ENCODE measurements at regions not wholly inside any gene's neighbourhood (a gene's known extent, or its start where the extent isn't known, plus 50 kb on each side); places are given as distances from the start of the nearest gene placed in this dataset.

DNA sequence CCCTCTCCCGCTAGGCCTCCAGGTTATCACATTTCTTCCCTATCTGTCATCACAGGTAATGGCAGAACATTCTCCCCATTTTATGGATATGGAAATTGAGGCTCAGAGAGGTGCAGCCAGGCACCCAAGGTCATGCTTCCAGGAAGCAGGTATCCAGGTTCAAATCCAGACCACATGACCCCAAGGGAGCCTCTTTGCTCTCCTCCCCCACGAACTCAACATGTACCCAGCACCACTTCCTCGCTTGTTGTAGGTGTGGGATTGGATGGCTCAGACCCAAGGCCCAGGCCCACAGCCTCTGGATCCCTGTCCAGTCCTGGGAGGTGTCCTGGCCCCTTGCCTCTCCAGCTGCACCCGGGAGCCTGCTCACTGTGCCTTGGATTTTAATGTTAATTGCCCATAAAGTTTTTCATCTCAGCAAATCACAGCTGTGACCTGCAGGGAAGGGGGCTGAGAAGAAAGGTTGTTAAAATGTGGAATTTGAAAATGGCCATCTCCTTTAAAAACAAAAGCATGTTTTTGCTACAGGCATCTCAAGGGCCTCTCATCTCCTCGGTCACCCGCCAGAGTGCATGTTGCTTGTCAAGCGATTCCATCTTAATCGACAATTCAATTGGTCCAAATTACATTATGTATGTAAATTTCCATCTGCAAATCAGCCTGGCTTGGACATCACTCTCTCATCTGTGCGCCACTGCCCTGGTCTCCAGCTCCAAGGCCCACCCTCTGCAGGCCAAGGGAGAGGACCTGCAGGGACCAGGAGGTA, 205.4 kb upstream of the ZMIZ1 start:
- H3K9me3 Mint-ChIP-seq (ENCODE audit: unreplicated experiment), result peaks cover 2% of the 10 kb centered on the region
- DNase-seq, result no peak
- TF ChIP-seq, protein P1, sequence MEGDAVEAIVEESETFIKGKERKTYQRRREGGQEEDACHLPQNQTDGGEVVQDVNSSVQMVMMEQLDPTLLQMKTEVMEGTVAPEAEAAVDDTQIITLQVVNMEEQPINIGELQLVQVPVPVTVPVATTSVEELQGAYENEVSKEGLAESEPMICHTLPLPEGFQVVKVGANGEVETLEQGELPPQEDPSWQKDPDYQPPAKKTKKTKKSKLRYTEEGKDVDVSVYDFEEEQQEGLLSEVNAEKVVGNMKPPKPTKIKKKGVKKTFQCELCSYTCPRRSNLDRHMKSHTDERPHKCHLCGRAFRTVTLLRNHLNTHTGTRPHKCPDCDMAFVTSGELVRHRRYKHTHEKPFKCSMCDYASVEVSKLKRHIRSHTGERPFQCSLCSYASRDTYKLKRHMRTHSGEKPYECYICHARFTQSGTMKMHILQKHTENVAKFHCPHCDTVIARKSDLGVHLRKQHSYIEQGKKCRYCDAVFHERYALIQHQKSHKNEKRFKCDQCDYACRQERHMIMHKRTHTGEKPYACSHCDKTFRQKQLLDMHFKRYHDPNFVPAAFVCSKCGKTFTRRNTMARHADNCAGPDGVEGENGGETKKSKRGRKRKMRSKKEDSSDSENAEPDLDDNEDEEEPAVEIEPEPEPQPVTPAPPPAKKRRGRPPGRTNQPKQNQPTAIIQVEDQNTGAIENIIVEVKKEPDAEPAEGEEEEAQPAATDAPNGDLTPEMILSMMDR (IDR thresholded peaks at IDR 0.05; ENCODE audit: partially characterized antibody, unreplicated experiment), result no peak
- H3K27me3 Mint-ChIP-seq (ENCODE audit: unreplicated experiment), result peaks cover 2% of the 10 kb centered on the region
- H3K4me3 Mint-ChIP-seq (ENCODE audit: unreplicated experiment), result no peak overlapping the region
- no peak overlapping the region for H3K27ac Mint-ChIP-seq (ENCODE audit: unreplicated experiment)
- no peaks in the 10 kb centered on the region for H3K36me3 Mint-ChIP-seq (ENCODE audit: unreplicated experiment)
- peaks cover 5% of the 10 kb centered on the region for H3K4me1 Mint-ChIP-seq (ENCODE audit: low read depth, unreplicated experiment)

DNA sequence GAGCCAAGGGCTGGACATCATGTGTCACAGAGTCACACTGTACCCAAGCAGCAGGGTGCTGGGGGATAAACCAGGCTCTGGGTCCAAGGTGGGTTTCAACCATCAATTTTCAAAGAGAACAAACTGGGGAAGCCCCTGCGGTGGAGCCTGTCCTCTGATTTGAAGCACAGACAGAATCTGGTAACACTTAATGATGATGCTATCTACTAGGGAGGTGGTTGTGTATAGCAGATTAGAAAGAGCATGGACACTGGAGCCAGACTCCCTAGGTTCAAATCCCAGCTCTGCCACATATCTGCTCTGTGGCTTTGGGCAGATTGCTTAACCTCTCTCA, 204.9 kb upstream of the ZMIZ1 start:
- DNase-seq, result no peak
- TF ChIP-seq, protein P1 (IDR thresholded peaks at IDR 0.05; ENCODE audit: partially characterized antibody, unreplicated experiment), result no peak
- H3K9me3 Mint-ChIP-seq (ENCODE audit: unreplicated experiment), result peaks cover 2% of the 10 kb centered on the region
- no peak overlapping the region for H3K27ac Mint-ChIP-seq (ENCODE audit: unreplicated experiment)
- H3K36me3 Mint-ChIP-seq (ENCODE audit: unreplicated experiment), result no peaks in the 10 kb centered on the region
- H3K4me1 Mint-ChIP-seq (ENCODE audit: low read depth, unreplicated experiment), result peaks cover 5% of the 10 kb centered on the region
- H3K4me3 Mint-ChIP-seq (ENCODE audit: unreplicated experiment), result no peak overlapping the region
- H3K27me3 Mint-ChIP-seq (ENCODE audit: unreplicated experiment), result no peaks in the 10 kb centered on the region

DNA sequence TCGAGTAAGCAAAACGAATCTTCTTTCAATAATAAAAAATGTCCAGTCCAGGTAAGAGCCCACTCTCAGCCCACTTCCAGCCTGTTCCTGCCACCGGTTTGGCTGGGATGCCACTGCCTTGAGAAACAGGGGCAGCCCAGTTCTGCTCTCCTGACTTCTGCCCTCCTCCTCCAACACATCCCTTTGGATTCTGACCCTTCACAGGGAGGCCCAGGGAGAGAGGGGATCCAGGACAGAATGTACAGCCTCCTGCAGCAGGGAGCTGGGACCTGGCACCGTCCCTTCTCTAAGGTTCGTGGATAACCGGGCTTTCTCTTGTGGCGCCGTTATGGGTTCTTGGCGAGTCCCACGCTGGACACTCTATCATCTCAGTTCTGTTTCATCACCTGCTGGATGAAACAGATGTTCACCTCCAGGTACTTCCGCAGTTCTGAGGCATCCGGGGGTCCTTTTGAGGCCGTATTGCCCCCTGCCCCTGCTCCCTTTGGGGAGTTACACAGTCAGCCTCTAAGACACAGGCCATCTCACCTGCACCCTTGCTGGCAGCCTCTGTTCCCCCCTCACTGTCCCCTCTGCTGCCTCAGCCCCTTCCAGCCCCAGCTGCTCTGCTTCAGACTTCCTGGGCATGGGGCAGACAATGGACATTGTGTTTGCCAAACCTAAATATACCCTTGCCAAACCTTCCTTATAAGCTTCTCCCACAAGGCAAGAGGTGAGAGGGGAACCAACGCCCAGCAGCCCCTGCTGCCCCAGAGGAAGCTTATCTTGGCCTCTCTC, 203.8 kb upstream of the ZMIZ1 start:
- peaks cover 4% of the 10 kb centered on the region for H3K9me3 Mint-ChIP-seq (ENCODE audit: unreplicated experiment)
- peaks cover 2% of the 10 kb centered on the region for H3K27me3 Mint-ChIP-seq (ENCODE audit: unreplicated experiment)
- H3K4me3 Mint-ChIP-seq (ENCODE audit: unreplicated experiment), result no peak overlapping the region
- no peaks in the 10 kb centered on the region for H3K36me3 Mint-ChIP-seq (ENCODE audit: unreplicated experiment)
- DNase-seq, result no peak
- peaks cover 5% of the 10 kb centered on the region for H3K4me1 Mint-ChIP-seq (ENCODE audit: low read depth, unreplicated experiment)
- TF ChIP-seq, protein P1 (IDR thresholded peaks at IDR 0.05; ENCODE audit: partially characterized antibody, unreplicated experiment), result no peak
- H3K27ac Mint-ChIP-seq (ENCODE audit: unreplicated experiment), result no peak overlapping the region

DNA sequence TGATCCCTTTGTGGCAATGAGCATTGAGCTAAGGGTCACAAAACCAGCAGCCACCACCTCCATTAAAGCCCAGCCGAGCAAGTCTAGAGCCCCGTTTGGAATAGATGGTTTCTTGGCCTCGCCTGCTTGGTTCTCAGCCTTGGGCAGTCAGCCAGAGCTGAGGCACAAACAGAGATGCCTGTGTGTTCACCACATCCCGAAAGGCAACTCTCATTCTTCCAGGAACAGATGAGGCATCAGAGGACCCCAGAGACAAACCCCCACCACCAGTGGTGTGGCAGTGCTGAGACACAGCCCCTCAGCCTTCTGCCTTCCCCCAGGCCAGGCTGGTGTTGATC, 203.3 kb upstream of the ZMIZ1 start:
- H3K4me1 Mint-ChIP-seq (ENCODE audit: low read depth, unreplicated experiment), result peaks cover under 1% of the 10 kb centered on the region
- H3K27me3 Mint-ChIP-seq (ENCODE audit: unreplicated experiment), result peaks cover 2% of the 10 kb centered on the region
- no peaks in the 10 kb centered on the region for H3K36me3 Mint-ChIP-seq (ENCODE audit: unreplicated experiment)

More for the DNA sequence above, 203.3 kb upstream of the ZMIZ1 start:
- Mint-ChIP-seq H3K9me3 (ENCODE audit: unreplicated experiment) (peaks cover 4% of the 10 kb centered on the region), H3K27ac (ENCODE audit: unreplicated experiment) (no peak overlapping the region), H3K4me3 (ENCODE audit: unreplicated experiment) (no peak overlapping the region)
- no peak for DNase-seq
- TF ChIP-seq, protein P1 (IDR thresholded peaks at IDR 0.05; ENCODE audit: partially characterized antibody, unreplicated experiment), result no peak
